ENCODE measurements at regions not wholly inside any gene's neighbourhood (a gene's known extent, or its start where the extent isn't known, plus 50 kb on each side); places are given as distances from the start of the nearest gene placed in this dataset.

DNA sequence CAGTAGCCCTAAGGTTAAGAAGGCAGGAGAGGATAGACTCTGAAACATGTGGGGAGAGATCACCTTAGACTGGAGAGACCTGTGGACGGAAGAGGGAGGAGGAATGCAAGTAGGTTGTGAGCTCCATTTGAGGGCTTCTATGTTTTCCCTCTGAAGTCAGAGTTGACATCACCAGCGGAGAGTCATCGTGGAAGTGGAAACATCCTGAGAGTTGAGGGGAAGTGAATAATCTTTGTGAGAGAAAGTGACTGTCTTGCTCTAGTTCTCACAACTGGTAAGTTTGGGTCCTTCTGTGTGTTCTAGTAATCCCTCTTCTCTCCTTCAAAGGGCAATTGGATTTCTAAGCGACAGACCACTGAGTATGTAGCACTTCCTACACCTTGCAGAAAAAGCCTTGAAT, 103.6 kb upstream of the CCND2 start:
- no peaks in the 10 kb centered on the region for H3K36me3 ChIP-seq (ENCODE audit: control insufficient read depth, insufficient read depth, low read length)
- H3K27me3 ChIP-seq (replicated peaks; ENCODE audit: control insufficient read depth, insufficient read depth, low read length), result no peaks in the 10 kb centered on the region
- H3K4me3 ChIP-seq (replicated peaks; ENCODE audit: low read depth, low read length), result no peak overlapping the region
- TF ChIP-seq, protein P1, sequence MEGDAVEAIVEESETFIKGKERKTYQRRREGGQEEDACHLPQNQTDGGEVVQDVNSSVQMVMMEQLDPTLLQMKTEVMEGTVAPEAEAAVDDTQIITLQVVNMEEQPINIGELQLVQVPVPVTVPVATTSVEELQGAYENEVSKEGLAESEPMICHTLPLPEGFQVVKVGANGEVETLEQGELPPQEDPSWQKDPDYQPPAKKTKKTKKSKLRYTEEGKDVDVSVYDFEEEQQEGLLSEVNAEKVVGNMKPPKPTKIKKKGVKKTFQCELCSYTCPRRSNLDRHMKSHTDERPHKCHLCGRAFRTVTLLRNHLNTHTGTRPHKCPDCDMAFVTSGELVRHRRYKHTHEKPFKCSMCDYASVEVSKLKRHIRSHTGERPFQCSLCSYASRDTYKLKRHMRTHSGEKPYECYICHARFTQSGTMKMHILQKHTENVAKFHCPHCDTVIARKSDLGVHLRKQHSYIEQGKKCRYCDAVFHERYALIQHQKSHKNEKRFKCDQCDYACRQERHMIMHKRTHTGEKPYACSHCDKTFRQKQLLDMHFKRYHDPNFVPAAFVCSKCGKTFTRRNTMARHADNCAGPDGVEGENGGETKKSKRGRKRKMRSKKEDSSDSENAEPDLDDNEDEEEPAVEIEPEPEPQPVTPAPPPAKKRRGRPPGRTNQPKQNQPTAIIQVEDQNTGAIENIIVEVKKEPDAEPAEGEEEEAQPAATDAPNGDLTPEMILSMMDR (IDR thresholded peaks at IDR 0.05; ENCODE audit: insufficient read depth, low read length, poor library complexity, severe bottlenecking), result no peak
- DNase-seq (ENCODE audit: extremely low read depth, insufficient read length), result no peak

DNA sequence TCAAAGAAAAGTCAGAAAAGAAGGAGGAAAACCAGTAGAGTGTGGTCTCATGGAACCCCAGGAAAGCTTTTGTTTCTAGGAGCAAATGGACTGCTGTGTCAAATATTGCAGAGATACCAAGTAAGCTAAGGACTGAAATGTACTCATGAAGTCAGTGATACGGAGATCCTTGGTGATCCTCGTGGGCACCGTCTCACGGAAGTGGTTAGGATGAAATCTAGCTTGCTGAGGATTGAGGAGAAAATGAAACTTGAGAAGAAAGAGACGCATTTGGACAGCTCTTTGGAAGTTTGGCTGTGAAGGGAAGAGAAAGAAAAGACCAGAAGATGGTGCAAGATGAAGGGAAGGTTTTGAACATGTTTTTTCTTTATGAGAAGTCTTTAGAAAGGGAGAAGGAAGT, 104.0 kb upstream of the CCND2 start:
- Histone ChIP-seq H3K27me3 (replicated peaks; ENCODE audit: control insufficient read depth, insufficient read depth, low read length) (no peaks in the 10 kb centered on the region), H3K4me3 (replicated peaks; ENCODE audit: low read depth, low read length) (no peak overlapping the region), H3K36me3 (ENCODE audit: control insufficient read depth, insufficient read depth, low read length) (no peaks in the 10 kb centered on the region)
- TF ChIP-seq, protein P1 (IDR thresholded peaks at IDR 0.05; ENCODE audit: insufficient read depth, low read length, poor library complexity, severe bottlenecking), result no peak
- DNase-seq (ENCODE audit: extremely low read depth, insufficient read length), result no peak

DNA sequence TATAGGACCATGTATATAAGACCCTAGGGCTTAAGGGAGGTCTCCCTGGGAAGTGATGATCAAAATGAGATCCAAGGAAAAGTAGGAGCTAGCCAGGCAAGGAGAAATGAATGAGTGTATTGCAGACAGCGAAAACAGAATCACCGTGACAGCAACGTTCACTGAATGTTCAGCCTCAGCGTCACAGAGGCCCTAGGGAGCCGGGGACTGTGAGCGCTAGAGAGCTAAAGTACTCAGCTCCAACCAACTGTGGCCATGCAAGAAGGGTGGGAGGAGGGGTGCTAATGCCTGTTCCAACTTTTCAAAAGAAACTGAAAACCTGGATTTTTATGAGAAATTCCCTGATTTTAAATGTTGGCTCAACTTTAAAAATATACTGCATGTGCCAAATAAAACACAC, 105.5 kb upstream of the CCND2 start:
- H3K4me3 ChIP-seq (replicated peaks; ENCODE audit: low read depth, low read length), result no peak overlapping the region
- TF ChIP-seq, protein P1 (IDR thresholded peaks at IDR 0.05; ENCODE audit: insufficient read depth, low read length, poor library complexity, severe bottlenecking), result no peak
- H3K36me3 ChIP-seq (ENCODE audit: control insufficient read depth, insufficient read depth, low read length), result no peaks in the 10 kb centered on the region
- DNase-seq (ENCODE audit: extremely low read depth, insufficient read length), result no peak
- H3K27me3 ChIP-seq (replicated peaks; ENCODE audit: control insufficient read depth, insufficient read depth, low read length), result no peaks in the 10 kb centered on the region

DNA sequence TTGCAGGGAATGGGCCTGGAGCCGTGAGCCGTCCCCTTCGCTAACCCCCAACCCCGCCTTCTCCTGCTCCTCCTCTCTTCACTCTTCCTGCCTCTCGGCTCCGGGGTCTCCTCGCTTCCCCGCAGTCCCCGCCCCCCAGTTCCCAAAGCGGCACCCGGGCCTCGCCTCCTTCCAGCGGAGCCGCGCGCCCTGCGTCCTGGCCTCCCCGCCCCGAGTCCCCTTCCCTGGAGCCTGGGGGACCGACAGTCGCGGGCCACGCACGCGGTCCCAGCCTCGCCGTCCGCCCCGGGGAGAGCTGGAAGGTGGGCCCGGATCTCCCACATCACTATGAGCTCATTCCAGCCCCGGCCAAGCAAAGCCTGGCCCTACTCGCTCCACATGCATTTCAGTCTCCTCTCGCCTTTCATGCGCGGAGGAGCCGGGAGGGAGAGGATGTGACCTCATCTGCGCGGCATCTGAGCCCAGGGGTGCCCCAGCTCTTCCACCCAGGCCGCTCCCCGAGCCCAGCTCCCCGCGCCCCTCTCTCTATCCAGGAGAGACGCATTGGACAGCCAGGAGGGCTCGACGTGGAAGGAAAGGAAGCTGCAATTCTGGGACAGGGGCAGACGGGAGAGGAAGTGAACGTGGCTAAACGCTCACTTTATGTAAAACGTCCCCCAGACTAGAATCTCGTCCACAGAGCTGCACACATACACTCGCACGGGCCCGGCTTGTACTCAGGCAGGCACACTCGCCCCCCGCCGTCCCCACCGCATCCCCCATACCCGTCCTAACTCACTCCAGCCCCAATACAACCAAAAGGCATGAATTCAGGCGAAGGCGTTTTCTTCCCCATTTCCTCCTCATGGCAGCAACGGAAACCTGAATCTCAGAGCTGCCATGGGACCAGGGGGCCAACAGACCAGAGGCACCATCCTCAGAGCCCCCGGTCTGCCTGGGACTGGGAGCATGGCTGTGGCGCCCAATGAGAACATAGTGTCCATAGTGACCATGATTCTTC, 108.7 kb upstream of the CCND2 start:
- TF ChIP-seq, protein P1 (IDR thresholded peaks at IDR 0.05; ENCODE audit: insufficient read depth, low read length, poor library complexity, severe bottlenecking), result no peak
- Histone ChIP-seq H3K4me3 (replicated peaks; ENCODE audit: low read depth, low read length) (peak overlapping the region; percentile 53), H3K36me3 (ENCODE audit: control insufficient read depth, insufficient read depth, low read length) (no peaks in the 10 kb centered on the region), H3K27me3 (replicated peaks; ENCODE audit: control insufficient read depth, insufficient read depth, low read length) (no peaks in the 10 kb centered on the region)
- DNase-seq (ENCODE audit: extremely low read depth, insufficient read length), result peak; percentile 78

DNA sequence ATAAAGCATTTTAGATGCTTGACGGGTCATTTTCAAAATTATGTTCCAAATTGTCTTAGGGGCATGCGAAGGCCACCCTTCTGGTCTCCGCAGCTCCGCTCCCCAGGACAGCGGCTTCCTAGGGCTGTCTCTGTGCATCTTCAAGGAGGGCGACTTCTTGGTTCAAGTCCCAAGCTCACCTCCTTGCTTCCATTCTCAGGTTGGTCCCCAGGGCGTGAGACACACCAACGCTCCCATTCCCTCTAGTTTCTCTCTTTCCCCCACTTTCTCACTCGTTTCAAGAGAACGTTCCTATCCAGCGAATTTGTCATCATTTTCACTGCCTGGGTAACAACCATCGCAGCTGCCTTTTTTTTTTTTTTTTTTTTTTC, 109.4 kb upstream of the CCND2 start:
- Histone ChIP-seq H3K4me3 (replicated peaks; ENCODE audit: low read depth, low read length) (no peak overlapping the region), H3K36me3 (ENCODE audit: control insufficient read depth, insufficient read depth, low read length) (no peaks in the 10 kb centered on the region), H3K27me3 (replicated peaks; ENCODE audit: control insufficient read depth, insufficient read depth, low read length) (no peaks in the 10 kb centered on the region)
- TF ChIP-seq, protein P1 (IDR thresholded peaks at IDR 0.05; ENCODE audit: insufficient read depth, low read length, poor library complexity, severe bottlenecking), result no peak
- DNase-seq (ENCODE audit: extremely low read depth, insufficient read length), result no peak

Measured in GM06990 (cell line).